WTC11 (cell line): ENCODE measurements at regions not wholly inside any gene's neighbourhood (a gene's known extent, or its start where the extent isn't known, plus 50 kb on each side); places are given as distances from the start of the nearest gene placed in this dataset.

Experiments
- ATAC-seq: fragments of 200-7000 bp; cut with Tn5 transposase; 2 replicates; pipeline ENCODE4 v1.10.0; 2021; ENCODE audit warnings: mild to moderate bottlenecking, moderate library complexity
- CTCF ChIA-PET: fragments of 300-600 bp; sonication (Branson Sonifier 250); formaldehyde crosslinking; loops from one replicate; lab custom pipeline; 2021; ENCODE audit warnings: antibody characterized with exemption; lab: Charles Lee
- POLR2A ChIA-PET: fragments of 350-600 bp; sonication (Branson Sonifier 250); formaldehyde crosslinking; loops from one replicate; lab custom pipeline; 2021; ENCODE audit warnings: antibody characterized with exemption; lab: Charles Lee
- DNase-seq: peaks from one replicate; pipeline ENCODE4 v3.0.0; 2021; ENCODE audit warnings: low spot score
- H3K27ac Mint-ChIP-seq: 2 replicates; pipeline ENCODE4 v1.8.0; 2021; ENCODE audit warnings: mixed read lengths
- H3K27me3 Mint-ChIP-seq: 2 replicates; pipeline ENCODE4 v1.8.0; 2021; ENCODE audit warnings: low read depth, mild to moderate bottlenecking, moderate library complexity, mixed read lengths
- H3K36me3 Mint-ChIP-seq: 2 replicates; pipeline ENCODE4 v1.8.0; 2021; ENCODE audit warnings: mixed read lengths
- H3K4me1 Mint-ChIP-seq: 2 replicates; pipeline ENCODE4 v1.8.0; 2022; ENCODE audit warnings: mixed read lengths
- H3K4me3 Mint-ChIP-seq: 2 replicates; pipeline ENCODE4 v1.8.0; 2021; ENCODE audit warnings: mild to moderate bottlenecking, moderate library complexity, mixed read lengths
- H3K9me3 Mint-ChIP-seq: 2 replicates; pipeline ENCODE4 v1.8.0; 2021; ENCODE audit warnings: mixed read lengths
- EMX1 ChIP-seq: fragments of 250-450 bp; sonication (Bioruptor Pico); IDR thresholded peaks from 2 replicates; pipeline ENCODE4 v1.8.0; 2021; ENCODE audit warnings: mild to moderate bottlenecking
- GABPB1 ChIP-seq: sonication (generic); formaldehyde crosslinking; IDR thresholded peaks from 2 replicates; pipeline ENCODE4 v1.8.1; 2023; ENCODE audit warnings: mild to moderate bottlenecking, missing genetic modification reagents
- GRHL2 ChIP-seq: fragments of 250-450 bp; sonication (Bioruptor Pico); IDR thresholded peaks from 2 replicates; pipeline ENCODE4 v1.8.0; 2022; ENCODE audit warnings: mild to moderate bottlenecking, moderate library complexity; ENCODE audit not compliant: insufficient replicate concordance, severe bottlenecking
- MXD4 ChIP-seq: fragments of 250-450 bp; sonication (Bioruptor Pico); IDR thresholded peaks from 2 replicates; pipeline ENCODE4 v1.8.0; 2021; ENCODE audit warnings: mild to moderate bottlenecking, moderate library complexity, borderline replicate concordance
- PRRX2 ChIP-seq: fragments of 250-450 bp; sonication (Bioruptor Pico); IDR thresholded peaks from 2 replicates; pipeline ENCODE4 v1.8.0; 2021; ENCODE audit warnings: mild to moderate bottlenecking
- TCF7 ChIP-seq: sonication (generic); formaldehyde crosslinking; IDR thresholded peaks from 2 replicates; pipeline ENCODE4 v1.8.0; 2022; ENCODE audit warnings: mild to moderate bottlenecking, low read depth, missing genetic modification reagents, moderate library complexity
- ZNF232 ChIP-seq: sonication (generic); formaldehyde crosslinking; IDR thresholded peaks from 2 replicates; pipeline ENCODE4 v1.8.0; 2022; ENCODE audit warnings: mild to moderate bottlenecking, missing genetic modification reagents
- ZNF423 ChIP-seq: fragments of 250-450 bp; sonication (Bioruptor Pico); IDR thresholded peaks from 2 replicates; pipeline ENCODE4 v2.1.2; 2022; ENCODE audit warnings: mild to moderate bottlenecking, moderate library complexity
- TF ChIP-seq, protein P1 (sequence below): sonication (generic); formaldehyde crosslinking; IDR thresholded peaks from 2 replicates; pipeline ENCODE4 v1.8.0; 2022; ENCODE audit warnings: missing genetic modification reagents
- TF ChIP-seq, protein P2 (sequence below): sonication (generic); formaldehyde crosslinking; IDR thresholded peaks from 2 replicates; pipeline ENCODE4 v1.8.0; 2022; ENCODE audit warnings: mild to moderate bottlenecking, missing genetic modification reagents
- TF ChIP-seq, protein P3 (sequence below): sonication (generic); formaldehyde crosslinking; conservative IDR thresholded peaks from 2 replicates; pipeline ENCODE4 v1.8.1; 2022; ENCODE audit warnings: mild to moderate bottlenecking, missing genetic modification reagents
- TF ChIP-seq, protein P4 (sequence below): sonication (generic); formaldehyde crosslinking; IDR thresholded peaks from 2 replicates; pipeline ENCODE4 v1.8.1; 2022; ENCODE audit warnings: mild to moderate bottlenecking, missing genetic modification reagents, moderate library complexity, borderline replicate concordance
- TF ChIP-seq, protein P5 (sequence below): sonication (generic); formaldehyde crosslinking; IDR thresholded peaks from 2 replicates; pipeline ENCODE4 v1.8.0; 2022; ENCODE audit warnings: mild to moderate bottlenecking, missing genetic modification reagents
- TF ChIP-seq, protein P6 (sequence below): sonication (generic); formaldehyde crosslinking; IDR thresholded peaks from 2 replicates; pipeline ENCODE4 v1.8.0; 2022; ENCODE audit warnings: mild to moderate bottlenecking, missing genetic modification reagents
- TF ChIP-seq, protein P7 (sequence below): fragments of 250-450 bp; sonication (Bioruptor Pico); conservative IDR thresholded peaks from 2 replicates; pipeline ENCODE4 v1.9.0; 2021; ENCODE audit warnings: mild to moderate bottlenecking

DNA sequence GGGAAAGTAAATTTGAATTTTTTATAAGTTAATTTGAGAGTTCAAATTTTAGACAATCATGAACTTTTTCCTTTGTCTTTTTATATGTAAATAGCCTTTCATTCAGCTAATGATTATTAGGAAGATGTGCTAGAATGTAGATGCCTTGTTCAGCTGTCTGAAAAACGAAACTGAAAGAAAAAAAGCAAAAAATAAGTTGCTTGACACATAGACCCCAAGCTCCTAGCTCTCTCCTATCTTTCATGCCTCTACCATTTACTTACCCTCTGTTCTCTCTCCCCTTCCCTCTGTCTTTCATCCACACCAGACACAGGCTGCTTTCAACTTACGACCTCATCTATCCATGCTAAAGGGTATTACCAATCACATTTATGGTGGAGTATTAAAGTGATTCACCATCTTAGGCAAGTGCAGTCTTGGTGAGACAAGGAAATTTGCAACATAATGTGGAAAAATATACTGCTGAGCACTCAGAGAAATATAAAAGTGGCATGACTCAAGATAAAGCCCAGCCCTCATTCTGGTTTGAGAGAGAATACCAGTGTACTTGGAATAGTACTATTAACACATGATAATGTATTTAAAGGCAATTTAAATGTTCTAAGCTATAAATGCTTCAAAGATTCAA is 425.6 kb downstream of the SUCLG1 start (continued):
- TF ChIP-seq, protein P1, sequence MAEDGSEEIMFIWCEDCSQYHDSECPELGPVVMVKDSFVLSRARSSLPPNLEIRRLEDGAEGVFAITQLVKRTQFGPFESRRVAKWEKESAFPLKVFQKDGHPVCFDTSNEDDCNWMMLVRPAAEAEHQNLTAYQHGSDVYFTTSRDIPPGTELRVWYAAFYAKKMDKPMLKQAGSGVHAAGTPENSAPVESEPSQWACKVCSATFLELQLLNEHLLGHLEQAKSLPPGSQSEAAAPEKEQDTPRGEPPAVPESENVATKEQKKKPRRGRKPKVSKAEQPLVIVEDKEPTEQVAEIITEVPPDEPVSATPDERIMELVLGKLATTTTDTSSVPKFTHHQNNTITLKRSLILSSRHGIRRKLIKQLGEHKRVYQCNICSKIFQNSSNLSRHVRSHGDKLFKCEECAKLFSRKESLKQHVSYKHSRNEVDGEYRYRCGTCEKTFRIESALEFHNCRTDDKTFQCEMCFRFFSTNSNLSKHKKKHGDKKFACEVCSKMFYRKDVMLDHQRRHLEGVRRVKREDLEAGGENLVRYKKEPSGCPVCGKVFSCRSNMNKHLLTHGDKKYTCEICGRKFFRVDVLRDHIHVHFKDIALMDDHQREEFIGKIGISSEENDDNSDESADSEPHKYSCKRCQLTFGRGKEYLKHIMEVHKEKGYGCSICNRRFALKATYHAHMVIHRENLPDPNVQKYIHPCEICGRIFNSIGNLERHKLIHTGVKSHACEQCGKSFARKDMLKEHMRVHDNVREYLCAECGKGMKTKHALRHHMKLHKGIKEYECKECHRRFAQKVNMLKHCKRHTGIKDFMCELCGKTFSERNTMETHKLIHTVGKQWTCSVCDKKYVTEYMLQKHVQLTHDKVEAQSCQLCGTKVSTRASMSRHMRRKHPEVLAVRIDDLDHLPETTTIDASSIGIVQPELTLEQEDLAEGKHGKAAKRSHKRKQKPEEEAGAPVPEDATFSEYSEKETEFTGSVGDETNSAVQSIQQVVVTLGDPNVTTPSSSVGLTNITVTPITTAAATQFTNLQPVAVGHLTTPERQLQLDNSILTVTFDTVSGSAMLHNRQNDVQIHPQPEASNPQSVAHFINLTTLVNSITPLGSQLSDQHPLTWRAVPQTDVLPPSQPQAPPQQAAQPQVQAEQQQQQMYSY (CRISPR knock-in tag): no peak
- TF ChIP-seq, protein P2, sequence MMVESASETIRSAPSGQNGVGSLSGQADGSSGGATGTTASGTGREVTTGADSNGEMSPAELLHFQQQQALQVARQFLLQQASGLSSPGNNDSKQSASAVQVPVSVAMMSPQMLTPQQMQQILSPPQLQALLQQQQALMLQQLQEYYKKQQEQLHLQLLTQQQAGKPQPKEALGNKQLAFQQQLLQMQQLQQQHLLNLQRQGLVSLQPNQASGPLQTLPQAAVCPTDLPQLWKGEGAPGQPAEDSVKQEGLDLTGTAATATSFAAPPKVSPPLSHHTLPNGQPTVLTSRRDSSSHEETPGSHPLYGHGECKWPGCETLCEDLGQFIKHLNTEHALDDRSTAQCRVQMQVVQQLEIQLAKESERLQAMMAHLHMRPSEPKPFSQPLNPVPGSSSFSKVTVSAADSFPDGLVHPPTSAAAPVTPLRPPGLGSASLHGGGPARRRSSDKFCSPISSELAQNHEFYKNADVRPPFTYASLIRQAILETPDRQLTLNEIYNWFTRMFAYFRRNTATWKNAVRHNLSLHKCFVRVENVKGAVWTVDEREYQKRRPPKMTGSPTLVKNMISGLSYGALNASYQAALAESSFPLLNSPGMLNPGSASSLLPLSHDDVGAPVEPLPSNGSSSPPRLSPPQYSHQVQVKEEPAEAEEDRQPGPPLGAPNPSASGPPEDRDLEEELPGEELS: no peak
- no peak for TF ChIP-seq ZNF423 (CRISPR knock-in tag)
- TF ChIP-seq GRHL2: no peak

DNA sequence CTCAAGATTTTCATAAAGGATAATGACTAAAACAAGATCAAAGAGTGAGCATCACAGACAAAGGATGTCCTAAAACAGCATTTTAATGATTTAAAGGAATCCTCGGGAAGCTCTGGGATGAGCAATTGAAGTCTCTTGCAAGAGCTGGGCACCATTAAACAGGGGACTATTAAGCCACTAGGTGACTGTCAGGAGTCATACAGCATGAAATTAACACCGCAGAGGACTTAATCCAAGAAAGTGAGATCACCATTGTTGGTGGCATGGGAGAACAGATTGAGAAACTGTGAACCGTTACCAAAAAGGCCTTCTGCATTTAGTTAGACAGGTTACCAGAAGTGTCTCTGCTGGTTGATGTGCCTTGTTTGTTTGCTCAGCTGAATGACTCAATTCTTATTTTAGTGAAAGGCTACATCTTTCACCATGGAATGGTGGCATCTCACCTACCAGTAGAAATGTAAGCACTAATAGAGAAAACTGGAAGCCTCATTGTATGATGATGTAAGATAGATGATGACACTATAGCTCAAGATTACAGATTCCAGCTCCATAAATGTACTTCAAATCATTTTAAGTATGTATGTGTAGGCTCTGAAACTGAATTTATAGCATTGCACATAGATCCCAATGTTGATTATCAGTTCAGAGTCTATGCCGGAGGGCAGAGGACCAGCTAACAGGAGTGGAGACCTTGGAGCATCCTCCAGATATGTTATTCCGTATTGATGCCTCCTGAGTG is 427.6 kb downstream of the SUCLG1 start:
- Mint-ChIP-seq H3K27ac (no peak overlapping the region), H3K4me1 (0 out of 2 replicates have a peak, but pooled peaks cover 3% of the 10 kb centered on the region), H3K27me3 (no peaks in the 10 kb centered on the region), H3K4me3 (no peak overlapping the region), H3K36me3 (no peaks in the 10 kb centered on the region), H3K9me3 (0 out of 2 replicates have a peak, but pooled peaks cover 3% of the 10 kb centered on the region)
- TF ChIP-seq PRRX2 (CRISPR knock-in tag) (no peak), GABPB1 (CRISPR knock-in tag) (0 out of 2 replicates have a peak, but pooled peaks have one; percentile 17)
- TF ChIP-seq, protein P3, sequence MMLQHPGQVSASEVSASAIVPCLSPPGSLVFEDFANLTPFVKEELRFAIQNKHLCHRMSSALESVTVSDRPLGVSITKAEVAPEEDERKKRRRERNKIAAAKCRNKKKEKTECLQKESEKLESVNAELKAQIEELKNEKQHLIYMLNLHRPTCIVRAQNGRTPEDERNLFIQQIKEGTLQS (CRISPR knock-in tag): no peak
- no peak for ATAC-seq
- POLR2A ChIA-PET: no interaction called here
- DNase-seq: no peak
- CTCF ChIA-PET: interaction anchor here (0.9 to 2.2 kb wide), 5 partner anchors 9 to 284 kb away, joined by 3 to 11 read pairs (median 3); no protein-coding TSS in a partner anchor

DNA sequence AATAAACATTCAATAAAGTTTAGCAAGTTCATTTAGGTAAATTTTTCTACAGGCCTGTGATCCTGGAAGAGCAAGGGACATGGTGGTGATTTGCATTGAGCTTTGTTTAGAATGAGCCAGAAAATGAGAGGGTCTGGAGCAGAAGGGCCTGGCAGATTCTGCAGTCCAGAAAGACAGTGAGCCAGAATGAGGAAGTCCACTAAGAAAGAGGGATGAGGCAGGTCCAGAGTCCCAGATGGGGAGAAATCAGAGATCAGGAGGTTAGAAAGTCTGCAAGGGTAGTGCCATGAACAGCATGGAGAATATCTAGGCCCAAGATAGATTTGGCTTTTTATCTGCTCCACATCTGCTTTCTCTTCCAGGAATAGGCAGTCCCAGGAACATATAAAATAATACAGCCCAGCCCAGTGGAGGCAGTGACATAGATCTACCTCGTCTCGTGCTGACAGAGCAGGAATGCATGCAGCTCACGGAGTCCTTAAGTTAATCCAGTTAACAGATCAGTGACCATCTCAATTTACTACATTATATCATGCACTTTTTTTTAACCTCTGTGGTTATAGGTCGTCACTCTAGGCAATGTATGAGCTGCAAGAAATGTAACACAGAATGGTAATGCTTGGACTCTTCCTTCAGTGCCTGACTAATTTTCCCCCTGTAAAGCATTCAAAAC is 429.0 kb downstream of the SUCLG1 start:
- CTCF ChIA-PET: interaction anchor here (0.9 to 1.9 kb wide), 4 partner anchors 7 to 285 kb away, joined by 3 to 11 read pairs (median 4); no protein-coding TSS in a partner anchor
- ATAC-seq: no peak
- Mint-ChIP-seq H3K27me3 (no peaks in the 10 kb centered on the region), H3K27ac (no peak overlapping the region), H3K36me3 (no peaks in the 10 kb centered on the region), H3K9me3 (0 out of 2 replicates have a peak, but pooled peaks cover 3% of the 10 kb centered on the region), H3K4me3 (no peak overlapping the region), H3K4me1 (0 out of 2 replicates have a peak, but pooled peaks cover 3% of the 10 kb centered on the region)
- no peak for DNase-seq
- TF ChIP-seq MXD4 (CRISPR knock-in tag): no peak
- POLR2A ChIA-PET: no interaction called here

DNA sequence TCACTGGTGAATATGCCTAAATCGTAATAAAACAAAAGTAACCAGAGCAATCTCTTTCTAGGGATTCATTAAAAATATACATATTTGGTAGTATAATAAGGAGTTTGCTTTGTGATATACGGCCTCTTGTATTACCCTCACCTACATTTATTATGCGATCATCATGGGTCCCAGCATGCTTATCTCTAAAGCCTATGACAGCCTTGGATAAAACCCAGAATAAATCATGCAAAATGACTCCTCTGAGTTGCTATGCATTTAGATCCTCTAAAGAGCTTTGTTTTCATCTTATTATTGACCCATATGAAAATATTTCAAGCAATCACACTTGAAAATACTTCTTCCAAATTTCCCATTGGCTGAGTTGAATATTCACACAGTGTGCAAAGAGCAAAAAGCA is 432.3 kb downstream of the SUCLG1 start:
- CTCF ChIA-PET: no interaction called here
- no peak overlapping the region for H3K27ac Mint-ChIP-seq
- 0 out of 2 replicates have a peak, but pooled peaks cover 3% of the 10 kb centered on the region for H3K4me1 Mint-ChIP-seq
- TF ChIP-seq, protein P4, sequence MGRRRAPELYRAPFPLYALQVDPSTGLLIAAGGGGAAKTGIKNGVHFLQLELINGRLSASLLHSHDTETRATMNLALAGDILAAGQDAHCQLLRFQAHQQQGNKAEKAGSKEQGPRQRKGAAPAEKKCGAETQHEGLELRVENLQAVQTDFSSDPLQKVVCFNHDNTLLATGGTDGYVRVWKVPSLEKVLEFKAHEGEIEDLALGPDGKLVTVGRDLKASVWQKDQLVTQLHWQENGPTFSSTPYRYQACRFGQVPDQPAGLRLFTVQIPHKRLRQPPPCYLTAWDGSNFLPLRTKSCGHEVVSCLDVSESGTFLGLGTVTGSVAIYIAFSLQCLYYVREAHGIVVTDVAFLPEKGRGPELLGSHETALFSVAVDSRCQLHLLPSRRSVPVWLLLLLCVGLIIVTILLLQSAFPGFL (CRISPR knock-in tag): no peak
- TF ChIP-seq, protein P5, sequence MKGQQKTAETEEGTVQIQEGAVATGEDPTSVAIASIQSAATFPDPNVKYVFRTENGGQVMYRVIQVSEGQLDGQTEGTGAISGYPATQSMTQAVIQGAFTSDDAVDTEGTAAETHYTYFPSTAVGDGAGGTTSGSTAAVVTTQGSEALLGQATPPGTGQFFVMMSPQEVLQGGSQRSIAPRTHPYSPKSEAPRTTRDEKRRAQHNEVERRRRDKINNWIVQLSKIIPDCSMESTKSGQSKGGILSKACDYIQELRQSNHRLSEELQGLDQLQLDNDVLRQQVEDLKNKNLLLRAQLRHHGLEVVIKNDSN (CRISPR knock-in tag): no peak
- TF ChIP-seq, protein P6, sequence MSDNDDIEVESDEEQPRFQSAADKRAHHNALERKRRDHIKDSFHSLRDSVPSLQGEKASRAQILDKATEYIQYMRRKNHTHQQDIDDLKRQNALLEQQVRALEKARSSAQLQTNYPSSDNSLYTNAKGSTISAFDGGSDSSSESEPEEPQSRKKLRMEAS (CRISPR knock-in tag): no peak
- no peak for TF ChIP-seq TCF7 (CRISPR knock-in tag)
- no peak for TF ChIP-seq ZNF232
- TF ChIP-seq, protein P7, sequence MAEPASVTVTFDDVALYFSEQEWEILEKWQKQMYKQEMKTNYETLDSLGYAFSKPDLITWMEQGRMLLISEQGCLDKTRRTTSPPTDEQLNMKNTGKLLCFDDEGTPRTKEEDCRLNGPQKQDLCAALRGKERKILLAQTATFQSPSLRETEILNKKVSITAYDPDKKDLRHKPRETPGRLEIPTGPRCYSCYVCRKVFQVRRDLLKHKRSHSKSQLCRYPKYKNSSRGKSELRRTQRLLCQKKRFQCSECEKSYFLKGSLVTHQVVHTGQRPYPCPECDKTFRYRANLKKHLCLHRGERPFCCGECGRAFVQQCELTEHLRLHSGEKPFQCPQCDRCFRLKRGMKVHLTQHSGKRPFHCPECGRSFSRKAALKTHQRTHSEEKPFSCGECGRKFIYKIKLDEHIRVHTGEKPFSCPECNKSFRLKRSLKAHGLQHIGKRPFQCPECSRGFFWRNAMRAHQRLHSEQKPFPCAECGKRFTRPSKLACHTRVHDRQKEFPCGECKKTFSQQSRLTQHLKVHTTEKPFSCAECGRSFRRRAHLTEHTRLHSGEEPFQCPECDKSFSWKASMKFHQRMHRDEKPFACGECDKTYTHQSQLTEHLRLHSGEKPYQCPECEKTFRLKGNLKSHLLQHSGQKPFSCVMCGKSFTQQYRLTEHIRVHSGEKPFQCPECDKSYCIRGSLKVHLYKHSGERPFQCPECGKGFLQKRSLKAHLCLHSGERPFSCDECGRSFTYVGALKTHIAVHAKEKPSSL: no peak
- no peak for TF ChIP-seq EMX1
- H3K27me3 Mint-ChIP-seq: no peaks in the 10 kb centered on the region
- POLR2A ChIA-PET: no interaction called here
- DNase-seq: no peak
- H3K4me3 Mint-ChIP-seq: no peak overlapping the region
- 0 out of 2 replicates have a peak, but pooled peaks cover 3% of the 10 kb centered on the region for H3K9me3 Mint-ChIP-seq
- no peak for ATAC-seq
- no peaks in the 10 kb centered on the region for H3K36me3 Mint-ChIP-seq
